Tibial artery (tissue), 4 donors: ENCODE measurements at regions not wholly inside any gene's neighbourhood (a gene's known extent, or its start where the extent isn't known, plus 50 kb on each side); places are given as distances from the start of the nearest gene placed in this dataset.
A peak's percentile ranks its signal among the peaks of the same experiment; 100 is the strongest.

Experiments used
- DNase-seq, 2 donors: peaks; one replicate each; pipeline ENCODE4 v3.0.0-alpha.2; 2019
- H3K27ac ChIP-seq, 2 donors: fragments of 200-600 bp; sonication (generic) in 1 of 2; 1 replicate in 1 of 2; 2 replicates in 1 of 2; pipeline ENCODE4 v1.5.1; 2018 to 2019; ENCODE audit warnings: mild to moderate bottlenecking in 1 of 2
- H3K27me3 ChIP-seq, 2 donors: fragments of 200-600 bp; sonication (generic) in 1 of 2; one replicate each; pipeline versions ENCODE4 v1.5.1 to v1.6.0; 2016 to 2019
- H3K36me3 ChIP-seq, 3 donors: fragments of 200-600 bp; sonication (generic) in 2 of 3; one replicate each; pipeline ENCODE4 v1.5.1; 2016 to 2019; ENCODE audit warnings: mild to moderate bottlenecking in 2 of 3
- H3K4me1 ChIP-seq, 4 donors: fragments of 200-600 bp; sonication (generic) in 2 of 4; 1 replicate in 3 of 4; 2 replicates in 1 of 4; pipeline ENCODE4 v1.5.1; 2016 to 2019
- H3K4me3 ChIP-seq, 2 donors: fragments of 200-600 bp; sonication (generic) in 1 of 2; 1 replicate in 1 of 2; 2 replicates in 1 of 2; pipeline ENCODE4 v1.5.1; 2018 to 2019; ENCODE audit warnings: mild to moderate bottlenecking in 2 of 2
- H3K9me3 ChIP-seq, 3 donors: fragments of 200-600 bp; sonication (generic) in 1 of 3; one replicate each; pipeline ENCODE4 v1.5.1; 2016 to 2019
- CTCF ChIP-seq, 2 experiments: fragments of 200-600 bp in 1 of 2; fragments of 450-650 bp in 1 of 2; IDR thresholded peaks; one replicate each; pipeline ENCODE4 v1.5.1; 2017 to 2019; ENCODE audit warnings: antibody characterized with exemption in 2 of 2, mild to moderate bottlenecking in 1 of 2, moderate library complexity in 1 of 2
- intact Hi-C: fragments of 100-400 bp; cut with DNase I; formaldehyde crosslinking; loops from one replicate; pipeline ENCODE4 v1.15.0; 2023; ENCODE audit warnings: low total_unique reads

DNA sequence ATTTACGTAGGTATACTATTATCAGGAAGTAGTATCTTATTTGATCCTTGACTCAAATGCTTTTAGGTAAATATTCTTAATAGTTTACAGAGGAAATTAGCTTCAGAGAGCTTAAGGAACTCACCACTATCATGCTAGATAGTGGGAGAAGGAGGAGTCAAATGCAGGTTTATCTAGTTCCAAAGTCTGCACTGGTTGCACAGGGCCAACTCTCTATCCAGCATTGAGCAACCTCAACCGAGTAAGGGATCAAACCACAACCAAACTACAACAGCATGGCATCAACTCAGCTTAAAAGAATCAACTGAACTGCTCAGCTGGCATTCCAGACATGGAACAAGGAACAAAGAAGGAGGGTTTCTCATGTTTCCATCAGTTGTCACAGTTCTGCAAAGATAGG, 306.0 kb downstream of the MAF start:
- H3K4me1 ChIP-seq = no peaks in the 10 kb centered on the region
- no peak for DNase-seq
- intact Hi-C loops = no loop called here
- H3K4me3 ChIP-seq = no peak overlapping the region
- H3K27me3 ChIP-seq = peaks cover 0 to 4% of the 10 kb centered on the region in 2 donors
- no peak for TF ChIP-seq CTCF (IDR thresholded peaks at IDR 0.05)
- H3K27ac ChIP-seq = no peak overlapping the region
- H3K36me3 ChIP-seq = no peaks in the 10 kb centered on the region
- no peaks in the 10 kb centered on the region for H3K9me3 ChIP-seq

- no peak for TF ChIP-seq CTCF (IDR thresholded peaks at IDR 0.05)
- H3K4me1 ChIP-seq = no peaks in the 10 kb centered on the region
- no peak overlapping the region for H3K4me3 ChIP-seq
- no peak overlapping the region for H3K27ac ChIP-seq
- H3K36me3 ChIP-seq = no peaks in the 10 kb centered on the region
- DNase-seq = no peak
- no peaks in the 10 kb centered on the region for H3K9me3 ChIP-seq
- intact Hi-C loops = no loop called here
- H3K27me3 ChIP-seq = peaks cover 0 to 9% of the 10 kb centered on the region in 2 donors
Observed at GRCh38 chr16:79293836-79294460, 306.6 kb downstream of the MAF start.

DNA sequence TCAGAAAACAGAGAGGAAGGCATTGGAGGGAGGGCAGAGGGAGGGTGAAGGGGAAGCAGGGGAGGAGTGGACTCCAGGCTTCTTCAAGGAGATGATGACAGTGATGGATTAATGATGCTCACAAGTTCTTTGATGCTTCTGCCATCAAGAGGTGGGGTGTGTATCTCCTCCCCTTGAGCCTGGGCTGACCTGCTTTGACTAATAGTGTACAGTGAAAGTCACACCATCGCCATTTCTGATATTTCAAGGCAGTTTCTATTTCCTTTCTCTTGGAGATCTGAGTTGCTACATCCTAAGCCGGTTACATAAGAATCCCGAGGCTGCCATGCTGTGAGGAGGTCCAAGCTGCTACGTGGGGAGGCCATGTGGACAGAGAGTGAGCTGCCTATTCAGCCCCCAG, 312.5 kb downstream of the MAF start:
- Histone ChIP-seq H3K27me3 (peaks cover 0 to 17% of the 10 kb centered on the region in 2 donors), H3K4me1 (peaks cover 0 to 3% (median 0%) of the 10 kb centered on the region in 4 donors), H3K9me3 (no peaks in the 10 kb centered on the region), H3K4me3 (no peak overlapping the region), H3K27ac (no peak overlapping the region), H3K36me3 (no peaks in the 10 kb centered on the region)
- no peak for TF ChIP-seq CTCF (IDR thresholded peaks at IDR 0.05)
- DNase-seq = no peak
- intact Hi-C loops = no loop called here

- TF ChIP-seq CTCF (IDR thresholded peaks at IDR 0.05) = no peak
- Histone ChIP-seq H3K27me3 (peaks cover 0 to 17% of the 10 kb centered on the region in 2 donors), H3K4me1 (peaks cover 0 to 3% (median 0%) of the 10 kb centered on the region in 4 donors), H3K36me3 (no peaks in the 10 kb centered on the region), H3K9me3 (no peaks in the 10 kb centered on the region), H3K27ac (no peak overlapping the region), H3K4me3 (no peak overlapping the region)
- no peak for DNase-seq
- intact Hi-C loops = no loop called here
Observed at GRCh38 chr16:79287424-79287917, 313.1 kb downstream of the MAF start.

DNA sequence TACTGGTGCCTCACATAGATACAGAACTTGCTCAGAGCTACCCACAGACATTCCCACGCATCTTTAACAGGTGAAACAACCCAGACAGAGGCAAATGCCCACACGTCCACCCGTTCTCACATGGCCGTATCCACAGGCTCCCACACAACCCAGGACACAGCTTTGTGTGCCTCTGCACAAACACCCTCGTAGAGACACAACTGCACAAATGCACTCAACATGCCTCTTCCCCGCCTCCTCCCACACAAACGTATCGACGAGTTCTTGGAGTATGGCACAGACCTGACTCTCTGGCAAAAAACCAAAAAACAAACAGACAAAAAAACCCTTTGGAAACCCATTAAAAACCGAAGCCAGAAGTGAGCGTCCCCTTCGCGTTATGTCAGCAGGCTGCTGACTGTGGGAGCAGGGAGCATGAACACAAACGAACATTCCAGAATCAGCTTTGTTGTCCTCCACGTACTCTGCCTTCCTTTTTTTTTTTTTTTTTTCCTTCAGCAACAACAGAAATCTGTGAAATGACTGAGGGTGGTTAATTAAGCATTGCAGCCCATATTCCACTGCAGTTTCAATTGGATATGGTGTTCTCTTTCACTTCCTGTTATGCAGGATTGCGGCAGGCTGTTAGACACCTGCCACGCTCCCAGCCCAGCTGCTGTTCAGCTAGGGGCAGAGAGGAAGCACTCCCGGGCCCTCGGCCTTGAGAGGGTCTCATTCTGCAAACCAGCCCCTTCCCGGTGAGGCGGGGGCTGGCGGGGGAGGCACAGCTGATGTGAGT, 313.7 kb downstream of the MAF start:
- Histone ChIP-seq H3K27me3 (peaks cover 0 to 17% of the 10 kb centered on the region in 2 donors), H3K4me1 (peaks cover 0 to 3% (median 0%) of the 10 kb centered on the region in 4 donors), H3K4me3 (no peak overlapping the region), H3K9me3 (no peaks in the 10 kb centered on the region), H3K36me3 (no peaks in the 10 kb centered on the region), H3K27ac (no peak overlapping the region)
- intact Hi-C loops = no loop called here
- TF ChIP-seq CTCF (IDR thresholded peaks at IDR 0.05) = no peak
- peak; percentile 43 to 72 for DNase-seq
